PC-3 (cell line): ENCODE measurements at regions not wholly inside any gene's neighbourhood (a gene's known extent, or its start where the extent isn't known, plus 50 kb on each side); places are given as distances from the start of the nearest gene placed in this dataset.

Source experiments
- CTCF ChIP-seq: fragments of 300-600 bp; sonication (generic); conservative IDR thresholded peaks from 2 replicates; pipeline ENCODE4 v1.5.1; 2017; ENCODE audit warnings: antibody characterized with exemption, low read depth, mild to moderate bottlenecking, low read length
- EZH2 ChIP-seq: fragments of 300-600 bp; sonication (generic); IDR thresholded peaks from one replicate; pipeline ENCODE4 v1.6.1; 2017; ENCODE audit warnings: antibody characterized with exemption, mild to moderate bottlenecking, low read length; ENCODE audit not compliant: unreplicated experiment
- EZH2phosphoT487 ChIP-seq: fragments of 300-600 bp; sonication (generic); IDR thresholded peaks from 2 replicates; pipeline ENCODE4 v1.6.1; 2018; ENCODE audit warnings: mild to moderate bottlenecking, antibody characterized with exemption, low read length, borderline replicate concordance

- no peak for TF ChIP-seq EZH2phosphoT487
- no peak for TF ChIP-seq CTCF
- no peak for TF ChIP-seq EZH2
Measured at GRCh38 chr6:6538261-6538660, 50.3 kb upstream of the LY86 start.
